GM21390 (cell line): ENCODE measurements at regions not wholly inside any gene's neighbourhood (a gene's known extent, or its start where the extent isn't known, plus 50 kb on each side); places are given as distances from the start of the nearest gene placed in this dataset.
"Not testable (repeated sequence)": the region's sequence is repeated elsewhere in the genome, so short reads cannot be mapped to it uniquely, and the experiment has no call there.

Experiments
- ATAC-seq: cut with Tn5 transposase; IDR thresholded peaks from one replicate; pipeline ENCODE4 v1.9.1; 2021; ENCODE audit not compliant: unreplicated experiment

DNA sequence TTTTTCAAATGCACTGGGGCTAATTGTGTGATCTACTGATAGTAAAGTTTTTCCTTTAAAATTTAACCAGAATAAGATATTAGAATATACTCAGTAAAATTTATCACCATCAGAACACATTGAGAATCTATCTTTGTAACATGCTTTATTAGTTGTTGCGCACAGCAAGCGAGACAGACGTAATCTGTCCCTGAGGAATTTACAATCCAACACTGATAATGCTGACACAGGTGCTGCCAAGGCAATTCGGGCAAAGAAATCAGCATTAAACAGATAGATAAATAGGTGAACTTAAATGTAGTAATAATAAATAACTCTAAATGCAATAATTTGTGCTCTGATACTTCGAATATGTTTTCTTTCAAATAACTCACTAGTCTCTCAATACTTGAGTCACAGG lies 607.2 kb downstream of the HTR1B start:
- no peak for ATAC-seq

- no peak for ATAC-seq
Measured at GRCh38 chr6:76852776-76853175, 610.5 kb downstream of the HTR1B start.

DNA sequence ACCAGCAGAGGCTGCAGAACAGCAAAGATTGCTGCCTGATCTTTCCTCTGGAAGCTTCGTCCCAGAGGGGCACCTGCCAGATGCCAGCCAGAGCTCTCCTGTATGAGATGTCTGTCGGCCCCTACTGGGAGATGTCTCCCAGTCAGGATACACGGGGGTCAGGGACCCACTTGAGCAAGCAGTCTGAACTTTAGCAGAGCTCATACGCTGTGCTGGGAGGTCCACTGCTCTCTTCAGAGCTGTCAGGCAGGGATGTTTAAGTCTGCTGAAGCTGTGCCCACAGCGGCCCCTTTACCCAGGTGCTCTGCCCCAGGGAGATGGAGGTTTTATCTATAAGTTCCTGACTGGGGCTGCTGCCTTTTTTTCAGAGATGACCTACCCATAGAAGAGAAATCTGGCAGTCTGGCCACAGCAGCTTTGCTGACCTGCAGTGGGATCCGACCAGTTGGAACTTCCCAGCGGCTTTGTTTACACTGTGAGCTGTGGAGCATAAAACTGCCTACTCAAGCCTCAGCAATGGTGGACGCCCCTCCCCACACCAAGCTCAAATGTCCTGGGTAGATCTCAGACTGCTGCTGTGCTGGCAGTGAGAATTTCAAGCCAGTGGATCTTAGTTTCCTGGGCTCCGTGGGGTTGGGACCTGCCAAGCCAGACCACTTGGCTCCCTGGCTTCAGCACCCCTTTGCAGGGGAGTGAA lies 613.9 kb downstream of the HTR1B start:
- not testable (repeated sequence) for ATAC-seq

- ATAC-seq: no peak
Measured at GRCh38 chr6:76843054-76843822, 620.1 kb downstream of the HTR1B start.

DNA sequence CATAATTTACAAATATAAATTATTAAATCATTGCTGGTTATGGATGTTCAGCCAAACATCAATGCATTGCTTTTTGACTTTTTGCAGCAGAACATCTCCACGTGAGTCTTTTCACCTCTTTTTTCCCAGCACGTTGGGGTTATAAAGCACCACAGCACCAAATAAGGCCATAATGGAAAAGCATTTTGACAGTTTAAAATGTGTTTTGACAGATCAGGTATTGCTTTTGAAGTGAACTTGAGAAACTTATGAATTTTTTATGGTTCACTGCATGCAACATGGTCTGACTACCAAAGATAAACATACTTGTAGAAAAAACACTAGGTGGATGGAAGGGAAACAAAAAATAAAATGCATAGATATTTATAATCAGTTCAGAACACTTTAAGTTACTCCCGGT lies 622.4 kb downstream of the HTR1B start:
- ATAC-seq: no peak

- ATAC-seq: no peak
Measured at GRCh38 chr6:76840041-76840745, 623.1 kb downstream of the HTR1B start.

DNA sequence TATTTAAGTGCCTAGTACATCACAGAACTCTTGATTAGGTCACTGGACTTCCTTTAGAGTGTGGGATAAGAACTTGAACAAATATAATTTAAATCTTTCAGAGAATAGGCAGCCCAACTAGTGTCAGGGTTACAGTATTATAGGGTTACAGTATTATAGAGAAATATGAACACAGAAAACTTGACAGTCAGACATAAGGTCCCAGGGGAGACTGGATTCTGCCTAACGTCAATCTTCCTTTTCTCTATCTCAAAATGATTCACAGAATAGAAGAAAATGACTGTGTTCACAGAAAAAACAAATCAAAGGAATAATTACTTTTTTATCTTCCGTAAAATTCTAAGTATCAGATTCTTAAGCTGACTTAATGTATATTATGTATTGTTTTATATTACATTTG lies 623.8 kb downstream of the HTR1B start:
- no peak for ATAC-seq

GRCh38 chr6:76837564-76837963 lies 625.7 kb downstream of the HTR1B start:
- ATAC-seq: no peak

GRCh38 chr6:76835695-76836094 lies 627.6 kb downstream of the HTR1B start:
- ATAC-seq: no peak

DNA sequence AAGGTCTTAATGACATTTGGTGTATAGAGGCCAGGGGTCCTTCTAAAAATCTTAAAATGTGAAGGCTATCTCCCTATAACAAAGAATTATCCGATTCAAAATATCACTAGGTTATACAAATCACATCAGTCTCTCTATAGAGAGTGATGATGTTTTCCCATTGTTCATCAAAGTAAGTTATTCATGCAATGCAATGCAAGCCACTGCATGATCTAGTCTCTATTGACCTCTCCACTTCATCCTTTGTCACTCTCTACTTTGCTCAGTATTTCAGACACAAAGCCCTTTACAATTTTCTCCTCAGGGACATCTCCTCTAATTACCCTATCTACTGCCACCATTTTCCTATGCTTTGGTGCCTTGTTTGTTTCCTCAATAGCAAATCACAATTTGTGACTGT lies 628.0 kb downstream of the HTR1B start:
- ATAC-seq: no peak

- ATAC-seq: no peak
Measured at GRCh38 chr6:76834399-76834798, 628.9 kb downstream of the HTR1B start.

- ATAC-seq: no peak
Measured at GRCh38 chr6:76831299-76831698, 632.0 kb downstream of the HTR1B start.

DNA sequence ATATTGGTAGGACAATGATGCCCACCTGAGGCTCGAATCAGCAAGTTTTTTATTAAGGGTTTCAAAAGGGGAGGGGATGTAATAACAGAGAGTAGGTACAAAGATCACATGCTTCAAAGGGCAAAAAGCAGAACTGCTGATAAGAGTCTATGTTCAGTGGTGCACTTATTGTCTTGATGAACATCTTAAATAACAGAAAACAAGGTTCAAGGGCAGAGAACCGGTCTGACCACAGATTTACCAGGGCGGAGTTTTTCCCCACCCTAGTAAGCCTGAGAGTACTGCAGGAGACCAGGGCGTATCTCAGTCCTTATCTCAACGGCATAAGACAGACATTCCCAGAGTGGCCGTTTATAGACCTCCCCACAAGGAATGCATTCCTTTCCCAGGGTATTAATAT lies 639.7 kb downstream of the HTR1B start:
- not testable (repeated sequence) for ATAC-seq

GRCh38 chr6:76818451-76818850 lies 644.8 kb downstream of the HTR1B start:
- ATAC-seq: no peak

GRCh38 chr6:76817429-76817828 lies 645.9 kb downstream of the HTR1B start:
- ATAC-seq: no peak

- ATAC-seq: no peak
Measured at GRCh38 chr6:76814496-76815458, 648.5 kb downstream of the HTR1B start.

GRCh38 chr6:76810286-76810685 lies 653.0 kb downstream of the HTR1B start:
- ATAC-seq: no peak

- no peak for ATAC-seq
Measured at GRCh38 chr6:76803038-76803580, 660.2 kb downstream of the HTR1B start.

- no peak for ATAC-seq
Measured at GRCh38 chr6:76792394-76792793, 670.9 kb downstream of the HTR1B start.

- no peak for ATAC-seq
Measured at GRCh38 chr6:76790881-76791280, 672.4 kb downstream of the HTR1B start.
